Activated CD8-positive, alpha-beta memory T cell treated with anti-CD3 and anti-CD28 coated beads for 48 hours (primary cell): ENCODE measurements at regions not wholly inside any gene's neighbourhood (a gene's known extent, or its start where the extent isn't known, plus 50 kb on each side); places are given as distances from the start of the nearest gene placed in this dataset.

Experiments used
- DNase-seq, 3 experiments: peaks; one replicate each; pipeline ENCODE4 v3.0.0-alpha.2; 2020; ENCODE audit warnings: low read depth in 2 of 3, low spot score in 2 of 3

GRCh38 chr13:21757763-21758162 lies 86.9 kb downstream of the FGF9 start:
- DNase-seq = no peak

GRCh38 chr13:21758441-21758840 lies 87.6 kb downstream of the FGF9 start:
- DNase-seq = no peak

DNA sequence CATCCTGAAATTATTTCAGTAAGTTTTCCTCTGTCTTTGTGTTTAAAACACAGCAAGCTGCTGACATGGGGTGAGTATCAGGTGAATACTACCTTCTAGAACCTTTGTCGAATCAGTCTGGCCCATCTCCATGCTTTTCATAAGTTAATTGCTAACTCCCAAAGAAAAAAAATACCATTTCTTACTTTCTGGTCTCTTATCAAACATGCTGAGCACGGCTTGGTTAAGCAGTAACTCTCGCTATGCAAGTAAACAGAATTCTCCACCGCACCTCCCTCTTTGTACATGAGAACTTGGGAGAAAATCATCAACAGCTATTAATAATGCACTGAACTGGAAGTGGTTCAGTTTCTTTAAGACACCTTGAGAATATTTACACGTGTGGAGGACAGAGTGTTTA lies 88.6 kb downstream of the FGF9 start:
- DNase-seq = no peak

- no peak for DNase-seq
These were observed 89.0 kb downstream of the FGF9 start for GRCh38 chr13:21759911-21760310.

DNA sequence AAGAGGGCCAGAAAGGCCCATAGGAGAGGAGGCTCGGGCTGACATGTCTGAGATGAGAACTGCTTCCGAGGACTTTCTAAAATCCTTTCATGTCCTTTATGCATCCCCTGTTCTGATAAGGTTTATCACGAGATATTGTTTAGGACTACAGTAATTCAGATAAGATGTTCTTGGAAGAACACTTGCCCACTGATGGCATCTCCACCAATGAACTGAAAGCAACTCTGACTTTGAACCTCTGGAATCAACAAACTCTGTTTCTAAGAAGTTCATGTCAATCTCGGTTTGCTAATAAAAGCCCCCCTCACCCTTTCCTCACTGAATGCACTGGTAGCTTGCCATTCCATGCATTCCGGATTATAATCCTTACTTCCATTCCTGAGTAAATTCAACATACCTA lies 90.9 kb downstream of the FGF9 start:
- DNase-seq = no peak

GRCh38 chr13:21762512-21762911 lies 91.6 kb downstream of the FGF9 start:
- DNase-seq = no peak

- DNase-seq = no peak
These were observed 96.2 kb downstream of the FGF9 start for GRCh38 chr13:21767032-21767431.

DNA sequence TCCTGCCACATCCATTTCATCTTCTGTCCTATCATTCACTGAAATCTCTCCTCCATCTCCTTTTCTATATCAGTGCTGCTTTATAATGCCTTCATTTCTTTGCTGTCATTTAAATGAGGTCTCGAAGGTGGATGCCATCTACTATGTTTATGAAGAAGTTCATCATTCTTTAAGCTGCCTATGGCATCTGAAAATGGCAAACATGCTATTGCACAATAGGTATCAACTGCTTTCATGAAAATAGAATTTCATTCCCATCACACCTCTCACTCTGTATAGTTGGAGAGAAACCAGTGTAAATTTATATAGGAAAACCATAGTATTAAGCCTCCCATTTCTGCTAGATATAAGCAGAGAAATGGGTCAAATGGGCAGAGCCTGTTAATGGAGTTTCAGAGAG lies 100.2 kb downstream of the FGF9 start:
- DNase-seq = no peak

DNA sequence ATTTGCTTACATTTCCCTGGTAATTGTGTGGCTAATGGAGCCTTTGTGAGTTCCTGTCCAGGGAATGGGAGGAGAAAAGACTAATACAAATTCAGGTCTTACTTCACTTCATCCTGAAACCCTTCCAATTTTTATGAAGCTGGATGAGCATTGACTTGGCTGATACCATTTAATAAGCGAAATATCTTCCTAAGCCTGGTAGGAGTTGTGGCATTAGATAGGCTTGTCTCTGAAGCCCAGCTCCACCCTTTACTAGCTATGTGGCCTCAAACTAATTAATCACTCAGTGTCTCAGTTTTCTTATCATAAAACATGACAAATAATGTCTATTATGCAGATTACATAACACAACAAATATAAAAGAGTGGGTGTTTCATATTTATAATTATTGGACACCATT lies 106.3 kb downstream of the FGF9 start:
- DNase-seq = no peak

DNA sequence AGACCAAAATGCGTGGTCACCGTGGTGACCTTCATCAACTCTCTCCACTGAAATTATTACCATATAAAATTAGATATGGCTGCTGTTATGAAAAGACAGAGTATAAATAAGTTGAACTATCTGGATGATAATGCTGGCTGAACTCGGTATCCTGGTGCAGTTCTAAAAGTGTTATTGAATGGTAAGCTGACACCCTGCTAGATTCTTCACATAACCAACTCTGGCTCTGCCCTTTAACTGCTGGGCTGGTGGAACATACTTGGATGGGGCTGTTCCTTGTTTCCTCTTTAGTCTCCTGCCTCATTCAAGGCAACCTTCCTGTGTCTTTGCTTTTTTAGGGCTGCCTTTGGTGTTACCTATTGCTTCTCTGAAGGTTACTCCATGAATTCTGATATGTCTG lies 106.9 kb downstream of the FGF9 start:
- DNase-seq = no peak

DNA sequence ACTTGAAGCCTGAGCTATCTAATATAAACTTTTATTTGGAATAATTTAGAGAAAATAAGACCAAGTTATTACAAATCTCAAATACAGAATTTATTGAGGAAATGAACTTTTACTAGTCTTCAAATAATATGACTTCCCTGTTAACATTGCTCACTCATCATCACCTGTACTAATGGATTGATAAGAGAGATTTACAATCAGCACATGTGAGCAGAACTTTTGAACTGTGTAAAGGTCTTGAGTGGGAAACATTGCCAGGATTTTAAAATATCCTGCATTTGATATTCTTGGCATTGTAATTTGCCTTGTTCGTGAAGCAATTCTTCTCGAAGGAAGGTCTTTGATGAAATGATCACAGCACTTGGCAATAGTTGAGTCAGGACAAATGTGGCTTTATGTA lies 111.9 kb downstream of the FGF9 start:
- DNase-seq = no peak

DNA sequence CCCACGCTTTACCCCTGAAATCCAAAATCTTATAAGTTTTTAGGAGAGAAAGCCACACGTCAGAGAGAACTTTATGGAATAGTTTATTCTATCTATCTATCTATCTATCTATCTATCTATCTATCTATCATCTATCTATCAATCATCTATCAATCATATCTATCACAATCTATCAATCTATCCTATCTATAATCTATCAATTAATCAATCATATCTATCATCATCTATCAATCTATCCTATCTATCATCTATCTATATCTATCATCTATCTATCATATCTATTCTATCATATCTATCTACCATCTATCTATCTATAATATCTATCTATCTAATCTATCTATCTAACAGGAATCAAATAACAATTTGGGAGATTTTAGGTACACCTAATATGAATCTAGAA lies 115.1 kb downstream of the FGF9 start:
- DNase-seq = no peak

GRCh38 chr13:21796066-21796465 lies 125.2 kb downstream of the FGF9 start:
- DNase-seq = no peak

GRCh38 chr13:21796775-21797514 lies 126.1 kb downstream of the FGF9 start:
- no peak for DNase-seq

- no peak for DNase-seq
These were observed 126.9 kb downstream of the FGF9 start for GRCh38 chr13:21797736-21798135.

DNA sequence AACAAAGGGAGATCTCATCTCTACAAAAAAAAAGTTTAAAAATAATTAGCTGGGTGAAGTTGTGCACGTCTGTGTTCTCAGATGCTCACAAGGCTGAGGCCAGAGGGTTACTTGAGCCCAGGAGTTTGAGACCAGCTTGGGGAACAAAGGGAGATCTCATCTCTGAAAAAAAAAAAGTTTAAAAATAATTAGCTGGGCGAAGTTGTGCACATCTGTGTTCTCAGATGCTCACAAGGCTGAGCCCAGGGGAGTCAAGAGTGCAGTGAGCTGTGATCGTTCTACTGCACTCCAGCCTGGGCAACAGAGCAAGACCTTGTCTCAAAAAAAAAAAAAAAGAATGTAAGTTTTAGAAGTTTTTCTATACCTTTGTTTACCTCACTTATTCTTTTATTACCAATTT lies 127.3 kb downstream of the FGF9 start:
- no peak for DNase-seq

DNA sequence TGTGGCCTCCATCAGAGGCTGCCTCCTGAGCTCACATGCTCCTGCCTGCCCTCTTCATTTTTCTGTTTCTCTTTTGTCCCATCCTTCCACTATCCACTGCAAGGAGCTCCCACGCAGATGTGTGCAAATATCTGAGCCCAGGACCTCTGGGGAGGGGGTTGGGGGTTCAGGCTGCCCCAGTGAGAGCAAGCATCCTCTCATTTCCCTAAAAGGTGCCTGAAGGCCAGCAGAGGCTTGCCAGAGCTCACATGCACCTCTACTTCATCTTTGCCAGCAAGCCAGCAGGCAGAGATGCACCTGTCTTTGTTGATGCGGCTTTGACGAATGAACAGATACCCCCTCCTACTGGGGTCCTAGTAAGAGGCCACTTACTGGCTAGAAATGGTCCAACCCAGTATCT lies 128.8 kb downstream of the FGF9 start:
- no peak for DNase-seq

- no peak for DNase-seq
These were observed 130.2 kb downstream of the FGF9 start for GRCh38 chr13:21800837-21801616.

GRCh38 chr13:21805733-21806132 lies 134.9 kb downstream of the FGF9 start:
- no peak for DNase-seq

DNA sequence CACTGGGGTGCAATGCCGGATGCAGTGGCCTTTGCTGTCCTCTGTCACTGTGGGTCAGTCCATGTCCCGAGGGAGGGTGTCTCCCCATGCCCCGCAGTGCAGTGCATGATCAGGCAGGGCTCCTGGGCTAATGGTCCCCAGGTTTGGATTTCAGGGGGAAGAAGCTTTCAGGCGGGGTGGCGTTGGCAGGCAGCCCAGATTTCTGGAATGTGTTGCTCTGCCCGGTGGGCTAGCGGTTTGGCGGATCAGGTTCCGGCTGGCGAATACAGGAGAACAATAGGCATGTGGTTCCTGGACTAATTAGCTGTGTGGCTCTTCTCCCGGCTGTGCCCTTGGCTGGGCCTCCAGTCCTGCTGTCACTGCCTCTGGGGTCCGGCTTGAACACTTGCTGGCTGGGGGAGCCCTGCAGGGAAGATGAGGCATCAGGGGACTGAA lies 141.3 kb downstream of the FGF9 start:
- DNase-seq = no peak

GRCh38 chr13:21813110-21813509 lies 142.2 kb downstream of the FGF9 start:
- no peak for DNase-seq

GRCh38 chr13:21813844-21814243 lies 143.0 kb downstream of the FGF9 start:
- DNase-seq = no peak

GRCh38 chr13:21814604-21815003 lies 143.7 kb downstream of the FGF9 start:
- no peak for DNase-seq
